ENCODE measurements at regions not wholly inside any gene's neighbourhood (a gene's known extent, or its start where the extent isn't known, plus 50 kb on each side); places are given as distances from the start of the nearest gene placed in this dataset.

- DNase-seq (ENCODE audit: low spot score), result no peak
Observed at GRCh38 chr15:25955628-25956027, 92.5 kb upstream of the ATP10A start.

GRCh38 chr15:25954398-25954797 is 91.3 kb upstream of the ATP10A start:
- DNase-seq (ENCODE audit: low spot score), result no peak

GRCh38 chr15:25950014-25950413 is 86.9 kb upstream of the ATP10A start:
- DNase-seq (ENCODE audit: low spot score), result no peak

DNA sequence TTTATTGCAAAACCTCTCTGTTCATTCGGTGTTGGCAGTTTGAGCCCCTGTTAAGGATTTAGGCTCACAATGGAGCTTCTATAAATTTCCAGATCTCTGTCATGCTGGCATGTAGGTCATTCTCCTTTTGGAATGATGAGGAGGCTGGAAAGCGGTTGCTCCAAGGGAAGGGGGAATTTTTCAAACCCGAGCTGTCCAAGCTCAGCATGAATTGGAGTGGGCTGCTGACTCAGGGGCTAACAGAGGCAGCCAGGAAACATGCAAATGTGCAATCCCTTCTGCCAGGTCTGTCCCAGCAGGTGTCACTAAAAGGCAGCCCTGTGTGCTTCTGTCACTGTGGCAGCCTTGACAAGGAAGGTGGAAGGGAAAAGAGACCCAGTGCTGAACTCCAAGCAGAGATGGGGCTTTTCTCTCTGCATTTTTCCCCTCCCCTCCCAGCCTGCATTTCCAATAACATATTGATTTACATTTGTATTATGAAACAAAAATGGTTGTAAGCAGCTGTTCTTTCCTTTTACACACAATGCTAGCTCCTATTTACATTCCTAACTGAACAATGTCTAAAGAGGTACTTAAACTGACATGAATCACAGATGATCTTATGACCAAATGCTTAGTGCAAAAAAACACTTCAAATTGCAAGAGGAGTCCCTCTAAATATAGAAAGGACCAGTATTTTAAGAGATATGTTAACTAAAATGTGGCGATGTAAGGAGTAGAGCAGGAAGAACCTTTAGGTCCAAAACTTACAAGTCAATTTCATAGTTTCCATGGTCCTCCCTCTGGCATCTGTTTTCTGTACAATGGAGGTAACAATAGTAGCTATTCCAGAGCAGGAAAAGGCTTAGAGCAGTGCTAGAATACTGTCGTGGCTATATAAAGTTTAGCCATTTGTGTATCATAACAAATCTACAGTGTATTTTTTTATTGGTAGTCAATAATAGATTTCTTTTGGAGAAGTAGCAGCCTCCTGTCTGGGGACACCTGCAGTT is 84.5 kb upstream of the ATP10A start:
- no peak for DNase-seq (ENCODE audit: low spot score)

- DNase-seq (ENCODE audit: low spot score), result no peak
Observed at GRCh38 chr15:25946241-25946805, 83.2 kb upstream of the ATP10A start.

DNA sequence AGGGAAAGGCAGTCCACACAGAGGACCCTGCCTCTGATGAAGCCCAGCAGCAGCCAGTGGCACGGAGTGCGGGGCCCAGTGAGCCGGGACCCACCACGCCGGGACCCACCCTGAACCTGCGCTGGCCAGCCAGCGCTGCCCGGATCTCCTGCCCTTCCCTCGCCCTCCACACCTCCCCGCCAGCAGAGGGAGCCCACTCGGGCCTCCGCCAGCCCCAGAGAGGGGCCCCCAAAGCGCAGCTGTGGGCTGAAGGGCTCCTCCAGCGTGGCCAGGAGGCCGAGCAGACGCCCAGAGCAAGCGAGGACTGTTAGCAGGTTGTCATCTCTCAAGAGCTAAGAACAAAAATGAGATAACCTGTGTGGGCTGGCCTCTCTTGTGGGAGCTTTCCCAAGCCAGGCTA is 81.3 kb upstream of the ATP10A start:
- DNase-seq (ENCODE audit: low spot score), result no peak

DNA sequence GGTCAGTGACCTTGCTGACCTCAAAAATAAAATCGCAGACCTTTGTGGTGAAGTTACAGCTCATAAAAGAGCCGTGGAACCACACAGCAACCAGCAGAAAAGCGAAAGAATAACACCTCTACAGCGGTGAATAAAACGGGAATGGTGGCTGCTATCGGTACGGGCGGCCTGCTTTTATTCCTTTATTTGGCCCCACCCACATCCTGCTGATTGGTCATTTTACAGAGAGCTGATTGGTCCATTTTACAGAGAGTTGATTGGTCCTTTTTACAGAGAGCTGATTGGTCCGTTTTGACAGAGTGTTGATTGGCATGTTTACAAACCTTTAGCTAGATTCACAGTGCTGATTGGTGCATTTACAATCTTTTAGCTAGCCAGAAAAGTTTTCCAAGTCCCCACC is 80.7 kb upstream of the ATP10A start:
- DNase-seq (ENCODE audit: low spot score), result no peak

GRCh38 chr15:25939122-25939521 is 76.0 kb upstream of the ATP10A start:
- no peak for DNase-seq (ENCODE audit: low spot score)

DNA sequence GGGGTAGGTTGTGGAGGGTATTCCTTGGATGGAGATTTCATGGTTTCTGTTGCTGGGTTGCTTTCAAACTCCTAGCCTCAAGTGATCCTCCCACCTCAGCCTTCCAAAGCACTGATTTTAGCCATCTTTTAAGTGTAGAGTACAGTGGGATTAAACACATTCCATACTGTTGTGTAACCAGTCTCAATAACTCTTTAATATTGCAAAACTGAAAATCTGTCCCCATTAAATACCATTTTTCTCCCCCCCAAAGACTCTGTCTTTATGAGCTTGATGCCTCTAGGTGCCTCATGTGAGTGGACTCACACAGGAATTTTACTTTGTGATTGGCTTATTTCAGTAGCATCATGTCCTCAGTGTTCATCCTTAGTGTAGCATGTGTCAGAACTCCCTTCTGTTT is 74.7 kb upstream of the ATP10A start:
- peak; percentile 51 for DNase-seq (ENCODE audit: low spot score)

DNA sequence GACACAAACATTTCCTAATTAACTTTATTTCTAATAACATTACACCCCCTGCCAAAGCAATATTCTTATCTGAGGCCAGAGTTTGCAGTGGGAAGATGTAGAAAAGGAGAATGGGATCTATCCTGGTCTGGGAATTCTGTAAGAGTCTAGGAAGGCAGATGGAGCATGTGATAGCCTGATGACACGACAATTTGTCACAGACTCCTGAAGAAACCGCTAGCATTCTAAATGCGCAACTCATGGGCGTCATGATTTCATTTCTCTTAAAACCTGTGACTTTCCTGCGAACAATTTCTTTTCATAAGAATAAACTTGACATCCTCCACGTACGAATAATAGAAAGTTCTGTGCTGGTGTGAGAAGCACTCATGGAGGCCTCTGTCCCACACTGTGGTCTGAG is 72.9 kb upstream of the ATP10A start:
- no peak for DNase-seq (ENCODE audit: low spot score)

GRCh38 chr15:25933456-25934158 is 70.5 kb upstream of the ATP10A start:
- DNase-seq (ENCODE audit: low spot score), result peak; percentile 88

DNA sequence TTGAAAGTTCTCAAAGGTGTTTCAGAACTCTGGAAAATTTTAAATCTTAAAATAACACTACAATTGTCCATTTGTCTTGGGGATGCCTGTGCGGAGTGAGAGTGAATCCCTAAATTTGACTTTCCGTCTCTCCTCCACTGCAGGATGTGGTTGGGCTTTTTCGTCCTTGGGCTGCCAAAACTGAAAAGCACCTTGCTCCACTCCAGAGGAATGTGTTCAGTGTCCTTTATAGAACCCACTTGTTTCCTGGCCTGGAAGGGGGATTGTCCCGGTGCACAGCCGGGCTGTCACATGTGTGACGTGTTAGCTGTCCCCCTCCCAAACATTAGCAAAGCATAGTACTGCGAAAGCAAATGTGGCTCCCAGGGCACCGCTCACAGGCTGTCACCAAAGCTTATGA is 69.6 kb upstream of the ATP10A start:
- DNase-seq (ENCODE audit: low spot score), result no peak

DNA sequence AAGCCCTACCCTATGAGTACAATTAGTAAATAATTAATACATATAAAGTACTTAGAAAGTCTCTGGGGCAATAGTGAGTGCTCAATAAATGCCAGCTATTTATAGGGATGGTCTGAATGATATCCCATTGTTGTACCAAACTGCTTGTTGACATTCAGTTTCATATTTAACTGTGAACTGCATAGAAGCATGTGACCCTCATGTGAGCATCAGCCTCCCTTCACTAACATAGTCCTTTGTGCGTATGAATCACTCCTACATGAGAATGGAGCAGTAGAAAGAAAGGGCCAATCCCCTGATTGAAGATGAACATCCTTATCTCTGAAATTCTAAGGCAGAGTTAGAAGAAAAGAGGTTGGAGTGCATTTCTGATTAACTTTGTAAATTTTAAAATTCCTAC is 68.7 kb upstream of the ATP10A start:
- no peak for DNase-seq (ENCODE audit: low spot score)

DNA sequence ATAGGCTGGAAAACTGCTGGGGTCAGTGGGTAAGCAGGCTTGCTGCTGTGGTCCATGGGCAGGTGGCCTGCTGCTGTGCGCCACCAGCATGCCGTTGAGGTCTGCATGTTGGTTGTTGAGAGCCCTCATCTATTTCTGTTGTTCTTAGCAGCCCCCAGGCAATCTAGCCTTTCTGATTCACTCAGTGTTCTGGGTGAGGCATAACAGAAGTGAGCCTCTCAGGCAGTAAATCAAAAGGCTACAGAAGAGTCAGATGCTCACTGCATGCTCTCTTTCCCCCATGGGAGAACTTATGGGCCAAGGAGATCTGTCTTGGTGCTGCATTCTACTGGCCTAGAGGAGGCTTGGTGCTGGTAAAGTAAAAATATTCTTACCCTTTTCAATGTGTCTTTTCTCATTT is 67.8 kb upstream of the ATP10A start:
- DNase-seq (ENCODE audit: low spot score), result no peak
